H9 (cell line): ENCODE measurements at regions not wholly inside any gene's neighbourhood (a gene's known extent, or its start where the extent isn't known, plus 50 kb on each side); places are given as distances from the start of the nearest gene placed in this dataset.

Experiments
- DNase-seq: peaks from one replicate; pipeline ENCODE4 v3.0.0-alpha.2; 2017
- H2AFZ ChIP-seq: one replicate; pipeline ENCODE4 v1.6.1; 2013; ENCODE audit warnings: mild to moderate bottlenecking, low read length, control low read depth, moderate library complexity
- H2AK5ac ChIP-seq: 2 replicates; pipeline ENCODE4 v1.6.1; 2013; ENCODE audit warnings: low read length, control low read depth, mixed read lengths; ENCODE audit not compliant: insufficient read length
- H2BK120ac ChIP-seq: one replicate; pipeline ENCODE4 v1.6.1; 2013; ENCODE audit warnings: low read depth, mild to moderate bottlenecking, low read length, control low read depth, inconsistent platforms; ENCODE audit not compliant: poor library complexity, severe bottlenecking
- H2BK12ac ChIP-seq: 2 replicates; pipeline ENCODE4 v1.6.1; 2013; ENCODE audit warnings: low read length, control low read depth, mixed read lengths, low read depth; ENCODE audit not compliant: insufficient read length
- H2BK15ac ChIP-seq: 2 replicates; pipeline ENCODE4 v1.6.1; 2013; ENCODE audit warnings: low read depth, low read length, control low read depth
- H2BK20ac ChIP-seq: one replicate; pipeline ENCODE4 v1.6.1; 2013; ENCODE audit warnings: low read depth, mild to moderate bottlenecking, low read length, control low read depth, inconsistent platforms; ENCODE audit not compliant: poor library complexity, severe bottlenecking
- H2BK5ac ChIP-seq: 2 replicates; pipeline ENCODE4 v1.6.1; 2013; ENCODE audit warnings: low read length, control low read depth, mixed read lengths; ENCODE audit not compliant: insufficient read length
- H3K14ac ChIP-seq: 2 replicates; pipeline ENCODE4 v1.6.1; 2013; ENCODE audit warnings: low read length, control low read depth; ENCODE audit not compliant: insufficient read depth
- H3K18ac ChIP-seq: 2 replicates; pipeline ENCODE4 v1.6.1; 2013; ENCODE audit warnings: low read depth, mild to moderate bottlenecking, mixed read lengths, low read length, control low read depth; ENCODE audit not compliant: insufficient read length
- H3K23ac ChIP-seq: 2 replicates; pipeline ENCODE4 v1.6.1; 2013; ENCODE audit warnings: low read length, control low read depth, mixed read lengths, low read depth; ENCODE audit not compliant: insufficient read length
- H3K23me2 ChIP-seq: 2 replicates; pipeline ENCODE4 v1.6.1; 2013; ENCODE audit warnings: low read depth, mild to moderate bottlenecking, mixed read lengths, low read length, control low read depth; ENCODE audit not compliant: insufficient read length, poor library complexity, severe bottlenecking
- H3K27ac ChIP-seq: 2 replicates; pipeline ENCODE4 v1.5.1; 2013; ENCODE audit warnings: low read length, control low read depth, mixed read lengths, low read depth; ENCODE audit not compliant: insufficient read length
- H3K27me3 ChIP-seq: 2 replicates; pipeline ENCODE4 v1.6.1; 2013; ENCODE audit warnings: low read length, control low read depth, inconsistent platforms; ENCODE audit not compliant: insufficient read depth
- H3K4ac ChIP-seq: 2 replicates; pipeline ENCODE4 v1.6.1; 2013; ENCODE audit warnings: low read depth, mild to moderate bottlenecking, control low read depth, inconsistent platforms, low read length, moderate library complexity
- H3K4me1 ChIP-seq: 2 replicates; pipeline ENCODE4 v1.6.1; 2013; ENCODE audit warnings: low read length, control low read depth, inconsistent platforms; ENCODE audit not compliant: insufficient read depth
- H3K4me2 ChIP-seq: 2 replicates; pipeline ENCODE4 v1.6.1; 2013; ENCODE audit warnings: low read length, control low read depth, mixed read lengths; ENCODE audit not compliant: insufficient read length, insufficient read depth
- H3K56ac ChIP-seq: 2 replicates; pipeline ENCODE4 v1.6.1; 2013; ENCODE audit warnings: low read depth, mild to moderate bottlenecking, mixed read lengths, low read length, control low read depth; ENCODE audit not compliant: insufficient read length
- H3K79me1 ChIP-seq: 2 replicates; pipeline ENCODE4 v1.6.1; 2013; ENCODE audit warnings: low read depth, mild to moderate bottlenecking, moderate library complexity, low read length, control low read depth, inconsistent platforms; ENCODE audit not compliant: insufficient read depth, poor library complexity, severe bottlenecking
- H3K79me2 ChIP-seq: 2 replicates; pipeline ENCODE4 v1.6.1; 2013; ENCODE audit warnings: low read length, control low read depth, inconsistent platforms; ENCODE audit not compliant: insufficient read depth
- H3K9ac ChIP-seq: 2 replicates; pipeline ENCODE4 v1.6.1; 2013; ENCODE audit warnings: low read length, control low read depth, mixed read lengths; ENCODE audit not compliant: insufficient read length; ENCODE audit errors: extremely low read depth
- H3K9me3 ChIP-seq: one replicate; pipeline ENCODE4 v1.6.1; 2013; ENCODE audit warnings: low read depth, low read length, inconsistent platforms; ENCODE audit not compliant: control insufficient read depth
- H3T11ph ChIP-seq: one replicate; pipeline ENCODE4 v1.6.1; 2013; ENCODE audit warnings: mild to moderate bottlenecking, low read length, control low read depth, inconsistent platforms
- H4K20me1 ChIP-seq: one replicate; pipeline ENCODE4 v1.6.1; 2013; ENCODE audit not compliant: control insufficient read depth, insufficient read length, insufficient read depth
- H4K5ac ChIP-seq: 2 replicates; pipeline ENCODE4 v1.6.1; 2013; ENCODE audit warnings: low read depth, mild to moderate bottlenecking, mixed read lengths, low read length, control low read depth; ENCODE audit not compliant: insufficient read length
- H4K8ac ChIP-seq: replicated peaks from 2 replicates; pipeline ENCODE4 v1.6.1; 2013; ENCODE audit warnings: low read length, control low read depth, mixed read lengths, low read depth; ENCODE audit not compliant: insufficient read length
- H4K91ac ChIP-seq: 2 replicates; pipeline ENCODE4 v1.6.1; 2013; ENCODE audit warnings: low read depth, mild to moderate bottlenecking, moderate library complexity, mixed read lengths, low read length, control low read depth; ENCODE audit not compliant: insufficient read length
- H3K27ac Mint-ChIP-seq, 3 experiments: 2 replicates in 2 of 3; 3 replicates in 1 of 3; pipeline ENCODE4 v1.8.0; 2020 to 2021; ENCODE audit warnings: mixed read lengths in 3 of 3, mild to moderate bottlenecking in 1 of 3, moderate library complexity in 1 of 3
- H3K27me3 Mint-ChIP-seq: 2 replicates; pipeline ENCODE4 v1.8.0; 2021; ENCODE audit warnings: low read depth, mild to moderate bottlenecking, moderate library complexity, mixed read lengths
- H3K36me3 Mint-ChIP-seq, 3 experiments: 2 replicates in 2 of 3; 3 replicates in 1 of 3; pipeline ENCODE4 v1.8.0; 2020 to 2021; ENCODE audit warnings: low read depth in 3 of 3, mixed read lengths in 3 of 3; ENCODE audit not compliant: insufficient read depth in 1 of 3
- H3K4me1 Mint-ChIP-seq, 2 experiments: 2 replicates each; pipeline ENCODE4 v1.8.0; 2020; ENCODE audit warnings: mixed read lengths in 2 of 2
- H3K4me3 Mint-ChIP-seq, 2 experiments: 2 replicates in 1 of 2; 3 replicates in 1 of 2; pipeline ENCODE4 v1.8.0; 2020 to 2021; ENCODE audit warnings: mild to moderate bottlenecking in 2 of 2, mixed read lengths in 2 of 2, moderate library complexity in 1 of 2
- H3K9me3 Mint-ChIP-seq, 2 experiments: 2 replicates in 1 of 2; 3 replicates in 1 of 2; pipeline ENCODE4 v1.8.0; 2020; ENCODE audit warnings: mild to moderate bottlenecking in 2 of 2, mixed read lengths in 2 of 2, moderate library complexity in 1 of 2
- WGBS: extraction: QIAGEN DNeasy Blood & Tissue Kit; methylation state at CpG from one replicate; pipeline ENCODE4 v1.1.7; 2013; ENCODE audit warnings: missing lambda C conversion rate, low lambda C conversion rate, mixed read lengths; ENCODE audit not compliant: insufficient read length; ENCODE audit errors: extremely low coverage; 5-methylcytosine and 5-hydroxymethylcytosine counted together
- TF ChIP-seq, protein P1 (sequence below): fragments of 200-600 bp; sonication (generic); conservative IDR thresholded peaks from 3 replicates; pipeline ENCODE4 v1.8.0; 2021; ENCODE audit warnings: antibody characterized with exemption, mild to moderate bottlenecking

DNA sequence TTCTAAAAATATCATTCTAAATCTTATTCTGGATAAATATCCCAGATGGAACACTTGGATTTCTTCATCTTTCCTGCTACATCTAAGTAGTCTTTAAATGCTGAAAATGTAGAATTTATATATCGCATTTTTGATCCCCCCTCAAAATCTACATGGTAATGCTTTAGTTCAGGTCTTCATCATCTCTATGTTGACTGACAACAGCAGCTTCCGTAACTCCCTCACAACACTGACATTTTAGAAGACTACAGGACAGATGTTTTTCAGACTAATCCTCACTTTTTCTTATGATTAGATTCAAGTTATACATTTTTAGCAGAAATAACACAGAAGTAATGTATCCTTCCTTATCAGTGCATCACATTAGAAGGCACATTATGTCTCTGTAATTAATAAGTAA lies 336.5 kb downstream of the LMO4 start:
- no peak overlapping the region for H3K23ac ChIP-seq
- no peaks in the 10 kb centered on the region for H4K20me1 ChIP-seq
- H4K5ac ChIP-seq, result no peak overlapping the region
- no peak overlapping the region for H3T11ph ChIP-seq
- H2AK5ac ChIP-seq, result no peak overlapping the region
- no peak overlapping the region for H3K27ac Mint-ChIP-seq
- no peak overlapping the region for H3K4me2 ChIP-seq
- no peak overlapping the region for H3K4me3 Mint-ChIP-seq
- no peak overlapping the region for H3K18ac ChIP-seq
- H3K79me1 ChIP-seq, result no peaks in the 10 kb centered on the region
- H2BK12ac ChIP-seq, result no peak overlapping the region
- H3K79me2 ChIP-seq, result no peaks in the 10 kb centered on the region
- no peak overlapping the region for H2AFZ ChIP-seq
- WGBS, result no CpG with 5 or more reads among the region's 2 CpGs
- H3K9me3 Mint-ChIP-seq, result peaks cover 8 to 17% of the 10 kb centered on the region in 2 experiments; a peak in 4 of 5 replicates
- H3K27me3 Mint-ChIP-seq, result no peaks in the 10 kb centered on the region
- no peak overlapping the region for H3K27ac ChIP-seq
- H4K8ac ChIP-seq, result no peak overlapping the region
- H3K56ac ChIP-seq, result no peak overlapping the region
- H3K27me3 ChIP-seq, result no peaks in the 10 kb centered on the region
- H3K36me3 Mint-ChIP-seq, result peaks cover 0 to 6% (median under 1%) of the 10 kb centered on the region in 3 experiments; a peak in 4 of 7 replicates
- no peak overlapping the region for H2BK15ac ChIP-seq
- H3K4me1 ChIP-seq, result no peaks in the 10 kb centered on the region
- H2BK20ac ChIP-seq, result no peak overlapping the region
- H3K9me3 ChIP-seq, result no peaks in the 10 kb centered on the region
- H3K9ac ChIP-seq, result no peak overlapping the region
- no peak overlapping the region for H3K4ac ChIP-seq
- H2BK5ac ChIP-seq, result no peak overlapping the region
- TF ChIP-seq, protein P1, sequence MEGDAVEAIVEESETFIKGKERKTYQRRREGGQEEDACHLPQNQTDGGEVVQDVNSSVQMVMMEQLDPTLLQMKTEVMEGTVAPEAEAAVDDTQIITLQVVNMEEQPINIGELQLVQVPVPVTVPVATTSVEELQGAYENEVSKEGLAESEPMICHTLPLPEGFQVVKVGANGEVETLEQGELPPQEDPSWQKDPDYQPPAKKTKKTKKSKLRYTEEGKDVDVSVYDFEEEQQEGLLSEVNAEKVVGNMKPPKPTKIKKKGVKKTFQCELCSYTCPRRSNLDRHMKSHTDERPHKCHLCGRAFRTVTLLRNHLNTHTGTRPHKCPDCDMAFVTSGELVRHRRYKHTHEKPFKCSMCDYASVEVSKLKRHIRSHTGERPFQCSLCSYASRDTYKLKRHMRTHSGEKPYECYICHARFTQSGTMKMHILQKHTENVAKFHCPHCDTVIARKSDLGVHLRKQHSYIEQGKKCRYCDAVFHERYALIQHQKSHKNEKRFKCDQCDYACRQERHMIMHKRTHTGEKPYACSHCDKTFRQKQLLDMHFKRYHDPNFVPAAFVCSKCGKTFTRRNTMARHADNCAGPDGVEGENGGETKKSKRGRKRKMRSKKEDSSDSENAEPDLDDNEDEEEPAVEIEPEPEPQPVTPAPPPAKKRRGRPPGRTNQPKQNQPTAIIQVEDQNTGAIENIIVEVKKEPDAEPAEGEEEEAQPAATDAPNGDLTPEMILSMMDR, result no peak
- H2BK120ac ChIP-seq, result no peak overlapping the region
- H4K91ac ChIP-seq, result no peak overlapping the region
- no peak for DNase-seq
- no peak overlapping the region for H3K14ac ChIP-seq
- peaks cover 0 to 3% of the 10 kb centered on the region in 2 experiments; a peak in 1 of 4 replicates for H3K4me1 Mint-ChIP-seq
- no peaks in the 10 kb centered on the region for H3K23me2 ChIP-seq
